ENCODE measurements at regions not wholly inside any gene's neighbourhood (a gene's known extent, or its start where the extent isn't known, plus 50 kb on each side); places are given as distances from the start of the nearest gene placed in this dataset.

GRCh38 chr11:37841016-37841415, 1243.0 kb upstream of the RAG2 start:
- TF ChIP-seq POLR2AphosphoS5 (IDR thresholded peaks at IDR 0.05) = no peak
- no peak for TF ChIP-seq CTCF (IDR thresholded peaks at IDR 0.05 in 8 of 11, conservative IDR thresholded peaks at IDR 0.05 in 3 of 11)
- no peak for TF ChIP-seq POLR2A (IDR thresholded peaks at IDR 0.05)

All from spleen (tissue), 7 donors.